Gastroesophageal sphincter (tissue), 4 donors: ENCODE measurements at regions not wholly inside any gene's neighbourhood (a gene's known extent, or its start where the extent isn't known, plus 50 kb on each side); places are given as distances from the start of the nearest gene placed in this dataset.

Experiments
- ATAC-seq: fragments of 150-250 bp; one replicate; pipeline ENCODE4 v1.9.1; 2016; ENCODE audit warnings: mild to moderate bottlenecking, moderate library complexity
- H3K27ac ChIP-seq, 4 donors: fragments of 200-600 bp; sonication (generic) in 3 of 4; 1 replicate in 3 of 4; 2 replicates in 1 of 4; pipeline ENCODE4 v1.5.1; 2016 to 2019
- H3K27me3 ChIP-seq: fragments of 200-600 bp; sonication (generic); one replicate; pipeline ENCODE4 v1.5.1; 2019
- H3K36me3 ChIP-seq, 2 donors: fragments of 200-600 bp; sonication (generic); one replicate each; pipeline ENCODE4 v1.5.1; 2019; ENCODE audit warnings: control low read depth in 1 of 2
- H3K4me1 ChIP-seq, 3 donors: fragments of 200-600 bp; sonication (generic); 1 replicate in 2 of 3; 2 replicates in 1 of 3; pipeline ENCODE4 v1.5.1; 2016 to 2019; ENCODE audit warnings: control low read depth in 2 of 3
- H3K4me3 ChIP-seq, 2 donors: fragments of 200-600 bp; sonication (generic); one replicate each; pipeline ENCODE4 v1.5.1; 2019; ENCODE audit warnings: mild to moderate bottlenecking in 1 of 2, moderate library complexity in 1 of 2
- H3K9me3 ChIP-seq, 3 donors: fragments of 200-600 bp; sonication (generic); one replicate each; pipeline ENCODE4 v1.5.1; 2017 to 2019; ENCODE audit warnings: control low read depth in 2 of 3
- EP300 ChIP-seq: sonication (generic); formaldehyde crosslinking; IDR thresholded peaks from one replicate; pipeline ENCODE4 v1.6.1; 2017; ENCODE audit warnings: antibody characterized with exemption, mild to moderate bottlenecking
- POLR2A ChIP-seq, 2 donors: fragments of 450-650 bp; IDR thresholded peaks; one replicate each; pipeline ENCODE4 v1.6.1; 2017; ENCODE audit warnings: antibody characterized with exemption in 2 of 2, mild to moderate bottlenecking in 2 of 2, moderate library complexity in 1 of 2
- POLR2AphosphoS5 ChIP-seq: sonication (generic); formaldehyde crosslinking; IDR thresholded peaks from one replicate; pipeline ENCODE4 v1.6.1; 2017; ENCODE audit warnings: antibody characterized with exemption
- WGBS, 2 donors: methylation state at CpG; one replicate each; pipeline ENCODE4 v1.1.5; 2018; ENCODE audit warnings: low coverage in 1 of 2; 5-methylcytosine and 5-hydroxymethylcytosine counted together
- TF ChIP-seq, protein P1 (sequence below), 4 experiments: fragments of 200-600 bp in 2 of 4; fragments of 450-650 bp in 2 of 4; sonication (generic) in 1 of 4; IDR thresholded peaks; one replicate each; pipeline ENCODE4 v1.5.1; 2017 to 2019; ENCODE audit warnings: antibody characterized with exemption in 4 of 4, mild to moderate bottlenecking in 2 of 4, moderate library complexity in 2 of 4

DNA sequence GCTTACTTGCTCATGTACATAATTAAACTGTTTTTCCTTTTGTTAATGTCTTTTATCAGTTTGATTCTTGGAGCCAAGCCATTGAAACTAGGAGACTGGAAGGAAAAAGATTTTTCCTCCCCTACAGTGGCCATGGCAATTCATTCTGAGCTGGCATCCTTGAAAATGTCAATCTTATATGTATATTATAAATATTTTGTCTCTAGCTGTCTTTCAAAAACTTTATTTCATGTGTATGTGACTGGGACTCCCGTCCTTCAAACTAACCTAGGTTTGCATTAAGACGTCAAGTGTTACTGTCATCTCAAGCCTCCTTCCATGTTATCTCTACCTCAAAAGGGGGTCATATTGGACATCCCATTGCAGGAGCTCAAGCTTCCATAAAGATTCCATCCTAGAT lies 280.4 kb downstream of the HRH4 start:
- H3K4me1 ChIP-seq = no peaks in the 10 kb centered on the region
- H3K27me3 ChIP-seq = no peaks in the 10 kb centered on the region
- H3K36me3 ChIP-seq = no peaks in the 10 kb centered on the region
- no peaks in the 10 kb centered on the region for H3K9me3 ChIP-seq
- no peak for ATAC-seq
- no peak overlapping the region for H3K27ac ChIP-seq
- TF ChIP-seq POLR2A (IDR thresholded peaks at IDR 0.05) = no peak
- TF ChIP-seq EP300 = no peak
- TF ChIP-seq POLR2AphosphoS5 = no peak
- TF ChIP-seq, protein P1, sequence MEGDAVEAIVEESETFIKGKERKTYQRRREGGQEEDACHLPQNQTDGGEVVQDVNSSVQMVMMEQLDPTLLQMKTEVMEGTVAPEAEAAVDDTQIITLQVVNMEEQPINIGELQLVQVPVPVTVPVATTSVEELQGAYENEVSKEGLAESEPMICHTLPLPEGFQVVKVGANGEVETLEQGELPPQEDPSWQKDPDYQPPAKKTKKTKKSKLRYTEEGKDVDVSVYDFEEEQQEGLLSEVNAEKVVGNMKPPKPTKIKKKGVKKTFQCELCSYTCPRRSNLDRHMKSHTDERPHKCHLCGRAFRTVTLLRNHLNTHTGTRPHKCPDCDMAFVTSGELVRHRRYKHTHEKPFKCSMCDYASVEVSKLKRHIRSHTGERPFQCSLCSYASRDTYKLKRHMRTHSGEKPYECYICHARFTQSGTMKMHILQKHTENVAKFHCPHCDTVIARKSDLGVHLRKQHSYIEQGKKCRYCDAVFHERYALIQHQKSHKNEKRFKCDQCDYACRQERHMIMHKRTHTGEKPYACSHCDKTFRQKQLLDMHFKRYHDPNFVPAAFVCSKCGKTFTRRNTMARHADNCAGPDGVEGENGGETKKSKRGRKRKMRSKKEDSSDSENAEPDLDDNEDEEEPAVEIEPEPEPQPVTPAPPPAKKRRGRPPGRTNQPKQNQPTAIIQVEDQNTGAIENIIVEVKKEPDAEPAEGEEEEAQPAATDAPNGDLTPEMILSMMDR (IDR thresholded peaks at IDR 0.05) = no peak
- WGBS, 2 donors = 88 to 95% methylated on average over 2 of the region's 2 CpGs
- H3K4me3 ChIP-seq = no peak overlapping the region

DNA sequence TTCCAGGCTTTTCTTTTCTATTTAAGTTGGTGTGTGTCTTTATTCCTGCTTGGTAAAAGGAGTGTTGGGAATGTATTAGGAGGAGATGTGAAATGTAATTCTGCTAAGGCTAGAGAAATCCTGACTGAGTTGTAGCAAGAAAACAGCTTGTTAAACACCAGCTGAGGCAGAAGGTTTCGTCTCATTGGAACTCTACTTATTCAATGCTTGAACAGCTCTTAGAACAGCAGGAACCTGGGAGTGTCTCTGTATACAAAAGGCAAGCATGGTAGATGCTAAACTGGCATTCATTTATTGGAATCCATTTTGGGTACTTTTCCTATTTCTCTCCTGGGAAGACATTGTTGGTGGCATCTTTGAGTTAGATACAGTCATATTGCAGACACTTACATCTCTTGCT lies 280.9 kb downstream of the HRH4 start:
- 91 to 100% methylated on average over 1 of the region's 1 CpG for WGBS, 2 donors

DNA sequence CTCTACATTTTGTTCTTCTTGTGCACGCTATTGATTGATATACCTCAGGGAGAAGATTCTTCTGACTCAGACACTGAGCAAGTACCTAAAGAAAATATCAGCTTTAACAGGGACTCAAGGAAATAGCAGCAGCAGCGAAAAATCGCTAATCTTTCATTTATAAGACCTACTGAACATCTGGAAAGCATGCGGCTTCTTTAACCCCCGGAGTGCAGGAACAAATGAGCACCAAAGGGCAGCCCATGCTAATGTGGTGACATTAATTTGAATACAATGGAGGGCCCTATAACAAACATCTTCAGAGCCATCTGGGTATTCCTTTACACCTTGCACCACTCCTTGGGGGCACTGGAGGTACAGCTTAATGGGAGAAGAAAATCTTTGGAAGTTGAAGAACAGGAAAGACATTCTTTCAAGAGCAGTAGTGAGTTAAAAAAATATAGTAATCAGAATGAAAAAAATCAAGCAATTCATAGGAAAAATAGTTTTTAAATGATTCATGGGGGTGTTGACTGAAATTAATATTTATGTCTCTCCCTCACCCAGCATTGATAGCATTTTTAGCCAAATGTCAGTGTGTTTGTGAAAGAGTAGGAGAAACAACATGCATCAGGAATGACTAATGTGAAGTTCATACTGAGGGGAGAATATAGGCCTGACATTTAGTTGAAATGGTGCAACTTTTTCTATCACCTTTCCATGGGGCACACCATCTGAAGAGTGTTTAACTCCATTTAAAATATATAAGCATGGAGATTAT lies 281.7 kb downstream of the HRH4 start:
- 55 to 75% methylated on average over 4 to 5 of the region's 5 CpGs for WGBS, 2 donors
- TF ChIP-seq POLR2A (IDR thresholded peaks at IDR 0.05) (no peak), EP300 (no peak), POLR2AphosphoS5 (peak; percentile 11)
- TF ChIP-seq, protein P1 (IDR thresholded peaks at IDR 0.05) = no peak
- no peaks in the 10 kb centered on the region for H3K27me3 ChIP-seq
- H3K27ac ChIP-seq = no peak overlapping the region
- H3K9me3 ChIP-seq = no peaks in the 10 kb centered on the region
- no peak overlapping the region for H3K4me3 ChIP-seq
- H3K36me3 ChIP-seq = no peaks in the 10 kb centered on the region
- no peak for ATAC-seq
- no peaks in the 10 kb centered on the region for H3K4me1 ChIP-seq

More for the DNA sequence above, 280.9 kb downstream of the HRH4 start:
- no peaks in the 10 kb centered on the region for H3K9me3 ChIP-seq
- H3K27ac ChIP-seq = no peak overlapping the region
- no peaks in the 10 kb centered on the region for H3K27me3 ChIP-seq
- ATAC-seq = no peak
- TF ChIP-seq POLR2A (IDR thresholded peaks at IDR 0.05) (no peak), POLR2AphosphoS5 (no peak), EP300 (no peak)
- TF ChIP-seq, protein P1 (IDR thresholded peaks at IDR 0.05) = no peak
- no peaks in the 10 kb centered on the region for H3K36me3 ChIP-seq
- H3K4me1 ChIP-seq = no peaks in the 10 kb centered on the region
- no peak overlapping the region for H3K4me3 ChIP-seq

DNA sequence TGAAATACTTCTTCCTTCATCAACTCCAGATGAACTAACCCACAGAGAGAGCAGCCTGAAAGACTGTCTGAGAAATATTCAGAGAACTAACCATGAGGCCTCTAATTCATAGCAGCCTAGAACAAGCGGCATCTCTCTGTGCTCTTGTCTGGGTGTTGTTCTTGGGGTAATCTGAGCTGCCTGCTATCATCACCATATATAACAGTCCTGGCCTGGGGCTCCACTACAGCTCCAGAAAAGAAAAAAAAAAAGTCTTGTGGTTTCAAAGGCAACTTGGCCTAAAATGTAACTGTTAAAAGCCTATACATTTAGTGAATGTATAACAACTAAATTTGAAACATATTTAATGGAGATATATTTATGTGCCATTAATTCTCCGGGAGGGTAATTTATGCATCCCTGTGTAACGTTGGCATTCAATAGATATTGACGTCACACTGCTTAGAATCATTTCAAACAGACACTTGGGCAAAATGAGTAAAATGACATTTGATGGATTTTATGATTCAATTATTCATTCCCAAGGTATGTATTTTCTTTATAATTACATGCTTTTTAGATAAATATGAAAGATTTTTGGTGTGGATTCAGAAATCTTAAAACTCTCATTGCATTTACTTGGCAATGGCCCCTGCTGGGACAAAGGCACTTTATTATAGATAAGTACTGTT lies 294.3 kb downstream of the HRH4 start:
- Histone ChIP-seq H3K36me3 (no peaks in the 10 kb centered on the region), H3K9me3 (no peaks in the 10 kb centered on the region), H3K27me3 (peaks cover 8% of the 10 kb centered on the region), H3K27ac (no peak overlapping the region), H3K4me3 (no peak overlapping the region), H3K4me1 (no peaks in the 10 kb centered on the region)
- WGBS, 2 donors = 62 to 69% methylated on average over 4 of the region's 4 CpGs
- no peak for ATAC-seq
- TF ChIP-seq POLR2AphosphoS5 (no peak), EP300 (no peak), POLR2A (IDR thresholded peaks at IDR 0.05) (no peak)
- TF ChIP-seq, protein P1 (IDR thresholded peaks at IDR 0.05) = no peak

DNA sequence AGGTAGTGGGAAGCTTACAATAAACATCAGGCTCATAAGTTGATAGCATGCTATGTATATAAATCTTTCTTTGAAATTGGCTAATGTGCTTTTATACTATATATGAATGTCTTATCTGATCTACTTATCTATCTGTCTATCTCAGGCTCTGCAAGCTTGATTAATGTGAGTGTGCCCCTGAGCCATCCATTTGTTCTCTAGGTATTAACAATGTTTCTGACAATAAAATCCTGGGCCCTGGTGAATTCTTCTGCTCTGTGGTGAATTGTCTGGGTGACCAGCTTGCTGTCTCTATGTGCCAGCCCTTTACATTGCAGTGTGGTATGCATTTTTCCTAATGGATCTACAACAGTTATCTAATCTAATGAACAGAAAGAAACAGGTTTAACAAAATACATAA lies 295.9 kb downstream of the HRH4 start:
- Histone ChIP-seq H3K36me3 (no peaks in the 10 kb centered on the region), H3K4me3 (no peak overlapping the region), H3K9me3 (peaks cover 0 to 9% (median 0%) of the 10 kb centered on the region in 3 donors), H3K27me3 (no peaks in the 10 kb centered on the region), H3K4me1 (no peaks in the 10 kb centered on the region), H3K27ac (no peak overlapping the region)
- ATAC-seq = no peak
- TF ChIP-seq POLR2A (IDR thresholded peaks at IDR 0.05) (no peak), EP300 (no peak), POLR2AphosphoS5 (no peak)
- TF ChIP-seq, protein P1 (IDR thresholded peaks at IDR 0.05) = no peak
